BE2C (cell line): ENCODE measurements at regions not wholly inside any gene's neighbourhood (a gene's known extent, or its start where the extent isn't known, plus 50 kb on each side); places are given as distances from the start of the nearest gene placed in this dataset.

Experiments
- DNase-seq: peaks from one replicate; pipeline ENCODE4 v3.0.0-alpha.2; 2020
- H3K27me3 ChIP-seq: fragments of 250-450 bp; sonication (Bioruptor Pico); 2 replicates; pipeline ENCODE4 v1.5.1; 2020; ENCODE audit warnings: mild to moderate bottlenecking
- H3K36me3 ChIP-seq: fragments of 250-450 bp; sonication (Bioruptor Pico); 2 replicates; pipeline ENCODE4 v1.5.1; 2020; ENCODE audit warnings: mild to moderate bottlenecking
- H3K4me1 ChIP-seq: fragments of 250-450 bp; sonication (Bioruptor Pico); 2 replicates; pipeline ENCODE4 v1.5.1; 2020
- H3K4me3 ChIP-seq: 2 replicates; pipeline ENCODE4 v1.5.1; 2011; ENCODE audit warnings: low read depth, low read length
- H3K9me3 ChIP-seq: fragments of 250-450 bp; sonication (Bioruptor Pico); 2 replicates; pipeline ENCODE4 v1.5.1; 2020
- CTCF ChIP-seq: IDR thresholded peaks from 2 replicates; pipeline ENCODE4 v1.5.1; 2012; ENCODE audit warnings: mild to moderate bottlenecking, low read depth, low read length

- Histone ChIP-seq H3K9me3 (no peaks in the 10 kb centered on the region), H3K4me1 (no peaks in the 10 kb centered on the region), H3K27me3 (peaks cover 6% of the 10 kb centered on the region), H3K36me3 (no peaks in the 10 kb centered on the region), H3K4me3 (no peak overlapping the region)
- TF ChIP-seq CTCF = no peak
- no peak for DNase-seq
Observed at GRCh38 chr13:109899316-109899715, 112.9 kb upstream of the IRS2 start.

GRCh38 chr13:109897988-109898624, 111.7 kb upstream of the IRS2 start:
- no peak for DNase-seq
- Histone ChIP-seq H3K27me3 (peaks cover 9% of the 10 kb centered on the region), H3K36me3 (no peaks in the 10 kb centered on the region), H3K4me3 (no peak overlapping the region), H3K9me3 (no peaks in the 10 kb centered on the region), H3K4me1 (no peaks in the 10 kb centered on the region)
- TF ChIP-seq CTCF = no peak

- Histone ChIP-seq H3K4me3 (no peak overlapping the region), H3K9me3 (no peaks in the 10 kb centered on the region), H3K27me3 (peaks cover 16% of the 10 kb centered on the region), H3K4me1 (no peaks in the 10 kb centered on the region), H3K36me3 (no peaks in the 10 kb centered on the region)
- DNase-seq = no peak
- no peak for TF ChIP-seq CTCF
Observed at GRCh38 chr13:109892101-109892500, 105.7 kb upstream of the IRS2 start.

- Histone ChIP-seq H3K27me3 (peaks cover 15% of the 10 kb centered on the region), H3K4me3 (no peak overlapping the region), H3K9me3 (no peaks in the 10 kb centered on the region), H3K36me3 (no peaks in the 10 kb centered on the region), H3K4me1 (no peaks in the 10 kb centered on the region)
- DNase-seq = no peak
- no peak for TF ChIP-seq CTCF
Observed at GRCh38 chr13:109885235-109885634, 98.9 kb upstream of the IRS2 start.

GRCh38 chr13:109884462-109884861, 98.1 kb upstream of the IRS2 start:
- H3K27me3 ChIP-seq = peaks cover 15% of the 10 kb centered on the region
- no peaks in the 10 kb centered on the region for H3K9me3 ChIP-seq
- H3K4me1 ChIP-seq = no peaks in the 10 kb centered on the region
- H3K4me3 ChIP-seq = no peak overlapping the region
- no peaks in the 10 kb centered on the region for H3K36me3 ChIP-seq
- TF ChIP-seq CTCF = no peak
- DNase-seq = no peak

- TF ChIP-seq CTCF = no peak
- Histone ChIP-seq H3K36me3 (no peaks in the 10 kb centered on the region), H3K27me3 (peaks cover 15% of the 10 kb centered on the region), H3K4me1 (no peaks in the 10 kb centered on the region), H3K9me3 (no peaks in the 10 kb centered on the region), H3K4me3 (no peak overlapping the region)
- no peak for DNase-seq
Observed at GRCh38 chr13:109883181-109884180, 97.1 kb upstream of the IRS2 start.
